Stomach (tissue), 8 donors: ENCODE measurements at regions not wholly inside any gene's neighbourhood (a gene's known extent, or its start where the extent isn't known, plus 50 kb on each side); places are given as distances from the start of the nearest gene placed in this dataset.

Source experiments
- DNase-seq, 2 donors: peaks; one replicate each; pipeline versions ENCODE4 v3.0.0 to v3.0.0-alpha.2; 2013 to 2019
- H3K27ac ChIP-seq, 5 donors: fragments of 200-600 bp in 4 of 5; sonication (generic) in 4 of 5; one replicate each; pipeline ENCODE4 v1.5.1; 2013 to 2019; ENCODE audit warnings: mild to moderate bottlenecking in 1 of 5, moderate library complexity in 1 of 5
- H3K27me3 ChIP-seq, 3 donors: fragments of 200-600 bp; sonication (generic); one replicate each; pipeline ENCODE4 v1.5.1; 2017 to 2019; ENCODE audit warnings: mixed run types in 1 of 3
- H3K36me3 ChIP-seq, 4 donors: fragments of 200-600 bp; sonication (generic); 1 replicate in 3 of 4; 2 replicates in 1 of 4; pipeline ENCODE4 v1.5.1; 2016 to 2019
- H3K4me1 ChIP-seq, 4 donors: fragments of 200-600 bp; sonication (generic); one replicate each; pipeline ENCODE4 v1.5.1; 2016 to 2019
- H3K4me3 ChIP-seq, 4 donors: fragments of 200-600 bp; sonication (generic) in 3 of 4; one replicate each; pipeline ENCODE4 v1.5.1; 2016 to 2019; ENCODE audit warnings: mild to moderate bottlenecking in 1 of 4
- H3K9me3 ChIP-seq, 4 donors: fragments of 200-600 bp; sonication (generic); one replicate each; pipeline ENCODE4 v1.5.1; 2016 to 2019
- EP300 ChIP-seq: sonication (generic); formaldehyde crosslinking; IDR thresholded peaks from one replicate; pipeline ENCODE4 v1.6.1; 2017; ENCODE audit warnings: antibody characterized with exemption
- POLR2A ChIP-seq, 4 donors: fragments of 450-650 bp; IDR thresholded peaks; one replicate each; pipeline ENCODE4 v1.6.1; 2016; ENCODE audit warnings: antibody characterized with exemption in 4 of 4, control low read depth in 2 of 4, mild to moderate bottlenecking in 1 of 4, moderate library complexity in 1 of 4
- POLR2AphosphoS5 ChIP-seq, 3 donors: sonication (generic); formaldehyde crosslinking; IDR thresholded peaks; one replicate each; pipeline ENCODE4 v1.6.1; 2016; ENCODE audit warnings: antibody characterized with exemption in 3 of 3
- WGBS, 5 donors: extraction: QIAGEN DNeasy Blood & Tissue Kit in 3 of 5; methylation state at CpG; one replicate each; pipeline versions ENCODE4 v1.1.5 to v1.1.7; 2013 to 2018; 5-methylcytosine and 5-hydroxymethylcytosine counted together
- intact Hi-C: fragments of 100-400 bp; cut with DNase I; formaldehyde crosslinking; loops from one replicate; pipeline ENCODE4 v1.15.1; 2023; ENCODE audit warnings: low total_unique reads
- TF ChIP-seq, protein P1 (sequence below), 7 experiments: fragments of 450-650 bp in 4 of 7; fragments of 200-600 bp in 3 of 7; sonication (generic) in 3 of 7; IDR thresholded peaks; one replicate each; pipeline ENCODE4 v1.5.1; 2016 to 2019; ENCODE audit warnings: antibody characterized with exemption in 7 of 7, control low read depth in 2 of 7, mild to moderate bottlenecking in 1 of 7
- donor health status: healthy with polysubstance abuse.
- donor health status: Bipolar disorder and iron deficiency.
- donor health status: healthy.

DNA sequence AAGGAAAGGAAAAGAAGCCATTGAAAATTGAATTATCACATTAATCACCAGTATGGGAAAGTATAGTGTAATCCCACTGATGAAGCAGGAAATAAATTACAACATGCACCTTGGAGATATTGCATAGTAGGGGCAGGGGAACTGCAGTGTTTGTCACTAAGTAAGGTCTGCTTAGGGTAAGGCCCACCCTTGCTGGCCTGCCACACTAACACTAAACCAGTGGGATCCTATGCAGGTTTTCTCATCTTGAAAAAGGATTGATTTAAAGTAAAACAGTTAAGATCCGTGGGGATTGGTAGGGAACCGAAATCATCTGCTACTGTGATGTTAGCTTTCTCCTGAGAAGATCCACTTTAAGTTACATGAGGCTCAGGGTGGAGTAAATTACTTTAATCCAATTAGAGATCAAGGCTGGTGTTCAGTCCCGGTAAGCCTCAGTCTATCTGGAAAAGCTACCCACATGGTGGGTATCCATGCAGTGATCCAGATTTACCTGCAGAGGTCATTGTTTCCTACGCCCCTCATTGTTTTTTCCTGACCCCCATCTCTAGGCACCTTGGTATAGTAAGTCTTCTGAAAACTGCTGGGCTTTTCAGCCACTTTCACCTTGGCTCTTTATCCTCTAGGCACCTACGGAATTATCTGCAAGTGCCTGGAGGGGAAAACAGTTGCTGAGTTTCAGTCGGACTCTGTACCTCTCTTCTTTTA is 1014.9 kb upstream of the ATXN8OS start:
- intact Hi-C loops = no loop called here
- no peak for TF ChIP-seq POLR2AphosphoS5 (IDR thresholded peaks at IDR 0.05)
- TF ChIP-seq EP300 = no peak
- TF ChIP-seq, protein P1, sequence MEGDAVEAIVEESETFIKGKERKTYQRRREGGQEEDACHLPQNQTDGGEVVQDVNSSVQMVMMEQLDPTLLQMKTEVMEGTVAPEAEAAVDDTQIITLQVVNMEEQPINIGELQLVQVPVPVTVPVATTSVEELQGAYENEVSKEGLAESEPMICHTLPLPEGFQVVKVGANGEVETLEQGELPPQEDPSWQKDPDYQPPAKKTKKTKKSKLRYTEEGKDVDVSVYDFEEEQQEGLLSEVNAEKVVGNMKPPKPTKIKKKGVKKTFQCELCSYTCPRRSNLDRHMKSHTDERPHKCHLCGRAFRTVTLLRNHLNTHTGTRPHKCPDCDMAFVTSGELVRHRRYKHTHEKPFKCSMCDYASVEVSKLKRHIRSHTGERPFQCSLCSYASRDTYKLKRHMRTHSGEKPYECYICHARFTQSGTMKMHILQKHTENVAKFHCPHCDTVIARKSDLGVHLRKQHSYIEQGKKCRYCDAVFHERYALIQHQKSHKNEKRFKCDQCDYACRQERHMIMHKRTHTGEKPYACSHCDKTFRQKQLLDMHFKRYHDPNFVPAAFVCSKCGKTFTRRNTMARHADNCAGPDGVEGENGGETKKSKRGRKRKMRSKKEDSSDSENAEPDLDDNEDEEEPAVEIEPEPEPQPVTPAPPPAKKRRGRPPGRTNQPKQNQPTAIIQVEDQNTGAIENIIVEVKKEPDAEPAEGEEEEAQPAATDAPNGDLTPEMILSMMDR (IDR thresholded peaks at IDR 0.05) = no peak
- H3K27me3 ChIP-seq = no peaks in the 10 kb centered on the region
- DNase-seq = no peak
- H3K4me1 ChIP-seq = no peaks in the 10 kb centered on the region
- no peaks in the 10 kb centered on the region for H3K9me3 ChIP-seq
- no peak overlapping the region for H3K4me3 ChIP-seq
- no peak overlapping the region for H3K27ac ChIP-seq
- WGBS, 5 donors = 65 to 71% (median 70%) methylated on average over 6 of the region's 6 CpGs
- no peaks in the 10 kb centered on the region for H3K36me3 ChIP-seq

DNA sequence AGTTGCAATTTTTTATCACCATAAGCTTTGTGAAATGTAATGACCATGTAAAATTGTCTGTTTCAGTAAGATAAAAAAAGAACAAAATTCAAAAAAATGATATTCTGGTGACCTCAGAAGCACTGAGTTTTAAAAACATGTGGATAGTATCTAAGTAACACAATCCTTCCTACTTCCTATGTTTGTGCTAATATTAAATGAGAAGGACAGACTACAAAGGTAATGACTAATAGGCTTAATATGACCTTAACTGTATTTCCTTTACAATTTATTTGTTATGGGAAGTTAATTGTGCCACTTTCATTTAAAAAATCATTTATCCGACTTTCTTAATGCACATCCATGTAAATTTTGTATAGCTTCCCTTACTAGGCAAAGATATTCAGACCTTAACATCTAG is 1030.4 kb upstream of the ATXN8OS start:
- WGBS, 5 donors = 52 to 68% (median 58%) methylated on average over 1 of the region's 1 CpG
- no peak for DNase-seq
- no peaks in the 10 kb centered on the region for H3K27me3 ChIP-seq
- H3K27ac ChIP-seq = no peak overlapping the region
- no peaks in the 10 kb centered on the region for H3K36me3 ChIP-seq
- no peaks in the 10 kb centered on the region for H3K4me1 ChIP-seq
- H3K4me3 ChIP-seq = no peak overlapping the region
- intact Hi-C loops = no loop called here
- no peak for TF ChIP-seq POLR2A (IDR thresholded peaks at IDR 0.05)
- TF ChIP-seq POLR2AphosphoS5 (IDR thresholded peaks at IDR 0.05) = no peak
- TF ChIP-seq, protein P1 (IDR thresholded peaks at IDR 0.05) = no peak
- no peak for TF ChIP-seq EP300
- no peaks in the 10 kb centered on the region for H3K9me3 ChIP-seq

DNA sequence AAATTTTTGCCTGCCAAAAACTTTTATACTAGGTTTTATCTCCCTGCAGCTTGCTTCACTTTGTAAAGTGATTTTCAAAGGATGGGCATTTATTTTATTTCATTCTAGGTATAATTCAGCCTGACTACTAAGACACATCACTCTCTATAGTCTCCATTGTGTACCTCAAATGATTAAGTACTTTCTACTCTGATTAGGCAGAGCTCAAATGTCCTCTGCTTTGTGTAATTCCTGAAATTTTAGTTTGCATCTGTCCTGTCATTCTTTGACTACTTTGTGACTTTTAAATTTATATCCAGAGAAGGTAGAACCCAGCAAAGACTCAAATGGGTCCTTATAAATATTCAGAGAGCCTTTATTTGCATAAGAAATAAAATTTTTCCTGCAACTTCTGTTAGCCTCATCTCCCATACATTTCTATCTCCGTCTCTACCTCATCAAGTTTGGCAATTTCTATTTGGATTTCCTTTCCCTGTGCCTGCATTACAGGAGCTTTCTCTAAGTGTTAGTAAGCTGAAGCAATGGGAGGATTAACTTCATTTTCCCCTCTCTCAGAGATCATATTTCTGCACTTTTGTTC is 1038.0 kb upstream of the ATXN8OS start:
- H3K36me3 ChIP-seq = no peaks in the 10 kb centered on the region
- no peak for DNase-seq
- TF ChIP-seq, protein P1 (IDR thresholded peaks at IDR 0.05) = no peak
- TF ChIP-seq POLR2AphosphoS5 (IDR thresholded peaks at IDR 0.05) = no peak
- H3K27me3 ChIP-seq = no peaks in the 10 kb centered on the region
- no peak overlapping the region for H3K4me3 ChIP-seq
- 55 to 87% (median 73%) methylated on average over 1 of the region's 1 CpG for WGBS, 5 donors
- intact Hi-C loops = no loop called here
- H3K27ac ChIP-seq = no peak overlapping the region
- no peaks in the 10 kb centered on the region for H3K9me3 ChIP-seq
- H3K4me1 ChIP-seq = no peaks in the 10 kb centered on the region

GRCh38 chr13:69050696-69051095 is 1056.9 kb upstream of the ATXN8OS start:
- TF ChIP-seq POLR2AphosphoS5 (IDR thresholded peaks at IDR 0.05) = no peak
- TF ChIP-seq POLR2A (IDR thresholded peaks at IDR 0.05) = no peak
- TF ChIP-seq, protein P1 (IDR thresholded peaks at IDR 0.05) = no peak
- no peak for TF ChIP-seq EP300
- Histone ChIP-seq H3K36me3 (no peaks in the 10 kb centered on the region), H3K27ac (no peak overlapping the region), H3K4me1 (no peaks in the 10 kb centered on the region), H3K27me3 (no peaks in the 10 kb centered on the region), H3K4me3 (no peak overlapping the region), H3K9me3 (peaks cover 0 to 21% (median 6%) of the 10 kb centered on the region in 4 donors)
- intact Hi-C loops = no loop called here
- DNase-seq = no peak
- 47 to 57% (median 55%) methylated on average over 1 of the region's 1 CpG for WGBS, 5 donors
